HG03432 (cell line): ENCODE measurements at regions not wholly inside any gene's neighbourhood (a gene's known extent, or its start where the extent isn't known, plus 50 kb on each side); places are given as distances from the start of the nearest gene placed in this dataset.

Experiments used
- ATAC-seq: cut with Tn5 transposase; IDR thresholded peaks from one replicate; pipeline ENCODE4 v1.9.1; 2021; ENCODE audit warnings: mild to moderate bottlenecking, moderate library complexity; ENCODE audit not compliant: unreplicated experiment

DNA sequence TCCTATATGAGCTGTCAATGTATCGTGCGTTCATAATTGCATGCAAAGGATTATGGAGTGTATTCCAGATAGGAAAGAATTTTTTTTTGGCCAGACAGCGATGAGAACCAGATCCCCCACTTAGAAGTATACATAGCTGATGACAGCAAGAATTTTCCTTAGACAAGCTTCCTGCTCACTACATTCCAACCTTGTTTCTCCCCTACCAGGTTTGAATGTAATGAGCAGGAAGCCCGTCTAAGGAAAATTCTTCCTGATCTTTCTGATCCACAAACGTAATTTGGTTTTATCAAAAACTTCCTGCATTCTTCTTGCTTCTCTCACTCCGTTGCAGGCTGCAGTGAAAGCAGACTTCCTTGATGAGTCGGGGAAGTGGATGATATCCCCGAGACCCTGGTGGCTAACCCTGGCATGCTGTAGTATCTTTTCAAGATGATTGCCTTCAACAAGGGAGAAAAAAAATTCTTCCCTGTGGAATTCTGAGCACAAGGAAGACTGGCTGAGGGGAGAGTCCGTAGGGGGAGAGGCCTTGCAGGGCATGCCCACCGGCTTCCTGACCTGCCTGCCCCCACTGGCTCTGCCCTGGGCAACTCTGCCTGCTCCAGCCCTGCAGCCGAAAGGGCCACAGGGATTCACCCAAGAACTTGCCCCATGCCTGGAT, 243.1 kb downstream of the TLE3 start:
- ATAC-seq: no peak

DNA sequence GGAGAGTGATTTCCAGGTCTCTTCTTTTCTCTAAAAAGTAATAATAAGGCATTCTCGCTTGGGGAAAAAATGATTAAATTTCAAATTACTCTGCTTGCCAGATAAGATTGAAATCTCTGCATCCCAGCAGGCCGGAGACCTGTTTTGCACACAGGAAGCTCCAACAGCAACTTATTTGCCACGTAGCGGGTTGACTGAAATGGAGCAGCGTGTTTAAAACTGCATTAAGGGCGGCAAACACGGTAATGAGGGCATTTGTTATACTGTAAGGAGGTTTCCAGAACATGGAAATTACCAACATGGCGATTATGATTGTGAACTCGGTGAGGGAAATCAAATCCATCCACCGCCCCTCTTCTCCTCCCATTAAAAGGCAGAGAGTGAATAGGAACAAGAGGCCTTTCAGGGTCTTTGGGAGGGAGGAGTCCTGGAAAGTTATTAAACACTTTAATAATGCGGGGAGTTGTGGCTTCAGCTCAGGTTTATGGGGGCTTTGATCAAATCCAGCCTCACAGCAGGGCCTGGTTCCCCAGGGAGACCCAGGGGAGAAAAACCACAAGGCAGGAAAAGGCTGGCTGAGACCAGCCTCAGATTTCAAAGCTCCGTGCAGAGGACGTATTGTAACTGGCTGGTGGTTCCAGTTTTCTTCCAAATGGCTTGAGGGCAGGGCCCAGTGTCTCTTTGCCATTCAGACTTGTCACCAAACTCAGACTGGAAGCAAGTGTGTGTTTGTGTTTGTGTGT, 242.3 kb downstream of the TLE3 start:
- ATAC-seq: no peak

DNA sequence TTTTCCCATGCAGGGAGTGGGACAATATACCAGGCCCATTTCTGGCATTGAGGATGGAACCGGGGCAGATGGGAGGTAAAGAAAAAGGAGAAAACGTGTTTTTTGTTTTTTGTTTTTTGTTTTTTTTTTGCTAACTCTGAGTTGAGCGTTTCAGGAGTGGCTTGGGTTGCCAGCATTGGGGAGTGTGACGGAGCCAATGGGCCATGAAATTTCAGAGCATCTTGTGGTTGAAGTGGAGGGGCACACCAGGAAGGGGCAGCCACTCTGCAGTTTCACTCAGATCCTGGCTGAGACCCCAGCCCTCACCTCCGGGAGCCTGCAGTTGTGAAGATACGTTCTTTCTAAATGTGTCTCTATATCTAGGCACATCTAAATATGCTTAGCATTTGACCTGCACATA, 240.5 kb downstream of the TLE3 start:
- no peak for ATAC-seq

DNA sequence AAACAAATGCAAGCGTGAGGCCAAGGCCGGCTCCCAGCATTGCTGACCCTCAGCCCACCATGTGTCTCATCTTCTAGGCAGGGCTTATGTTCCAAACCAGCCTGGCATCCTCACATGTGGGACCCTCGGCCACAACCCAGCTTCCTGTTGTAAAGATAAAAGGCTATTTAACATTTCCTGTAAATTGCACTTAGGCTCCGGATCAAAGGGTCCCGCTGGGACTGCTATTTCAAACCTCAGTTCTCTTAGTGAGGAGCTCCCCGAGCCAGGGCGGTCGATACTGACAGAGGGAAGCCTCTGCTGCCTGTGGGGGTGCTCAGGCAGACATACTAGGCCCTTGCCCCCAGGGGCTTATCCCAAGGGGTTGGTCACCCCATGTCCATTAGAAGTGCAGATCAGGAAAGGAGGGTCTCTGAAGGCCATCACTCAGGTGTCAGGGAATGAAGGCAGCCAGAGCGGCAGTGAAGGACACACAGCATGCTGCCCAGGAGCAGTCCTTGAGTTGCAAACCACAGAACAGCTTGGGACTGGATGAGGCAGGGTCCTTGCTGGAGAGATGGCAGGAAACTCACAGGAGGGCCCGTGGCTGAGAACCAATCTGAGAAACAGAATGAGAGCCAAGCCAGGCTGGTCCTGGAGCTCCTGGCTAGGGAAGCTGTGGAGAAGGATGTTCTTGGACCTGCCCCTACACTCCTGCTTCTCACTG, 239.9 kb downstream of the TLE3 start:
- no peak for ATAC-seq

DNA sequence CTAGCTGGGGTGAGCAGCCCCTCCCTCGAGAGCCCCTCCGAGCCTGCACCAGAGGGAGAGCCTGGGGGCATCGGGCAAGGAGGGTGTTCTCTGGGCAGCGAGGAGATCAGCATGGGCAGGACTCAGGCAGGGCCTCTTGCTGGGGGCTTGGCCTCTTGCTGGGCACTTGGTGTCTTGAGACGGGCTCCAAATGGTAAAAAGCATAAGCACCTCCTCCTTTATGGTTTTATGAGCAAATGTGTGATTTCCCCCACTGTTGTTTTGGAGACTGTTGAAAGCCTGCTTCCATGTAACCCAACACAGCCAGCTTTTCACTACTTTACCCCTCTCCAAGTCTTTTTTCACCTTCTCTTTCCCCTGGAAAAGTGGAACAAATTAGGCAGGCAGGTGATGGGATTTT, 239.3 kb downstream of the TLE3 start:
- ATAC-seq: no peak

DNA sequence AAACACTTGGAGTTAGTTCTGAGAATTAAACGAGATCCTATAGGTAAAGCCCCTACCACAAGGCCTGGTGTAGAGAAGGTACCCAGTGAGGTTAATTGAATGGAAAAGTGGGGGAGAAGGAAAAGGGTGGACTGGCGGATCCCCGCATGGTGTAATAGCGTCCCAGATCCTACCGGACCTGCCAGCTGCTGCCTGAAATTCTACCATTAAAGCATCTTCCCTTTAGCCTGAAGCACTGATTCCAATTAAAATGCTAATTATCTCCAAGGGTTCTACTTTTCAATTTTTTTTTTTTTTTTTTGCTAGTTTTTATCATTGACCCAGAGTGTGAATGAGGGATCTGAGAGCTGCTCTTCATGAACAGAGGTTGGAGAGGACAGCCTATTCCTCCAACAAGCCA, 237.9 kb downstream of the TLE3 start:
- no peak for ATAC-seq

DNA sequence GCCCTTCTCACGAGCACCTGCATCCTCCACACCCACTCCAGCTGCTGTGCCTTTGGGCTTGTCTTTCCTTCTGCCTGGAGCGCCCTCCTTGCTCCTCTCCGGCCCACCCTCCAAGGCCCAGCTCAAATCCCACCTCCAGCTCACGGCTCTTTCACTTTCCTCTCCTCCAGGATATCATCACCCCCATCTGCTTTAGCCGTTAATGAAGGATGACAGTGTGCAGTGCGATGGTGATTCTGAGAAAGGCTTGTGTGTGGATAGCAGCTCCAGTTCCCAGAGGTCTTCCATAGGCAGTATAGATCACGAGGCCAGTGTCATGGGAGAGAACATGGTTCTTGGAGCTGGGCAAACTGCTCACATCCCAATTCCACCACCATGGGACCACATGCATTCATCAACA, 237.4 kb downstream of the TLE3 start:
- ATAC-seq: no peak

DNA sequence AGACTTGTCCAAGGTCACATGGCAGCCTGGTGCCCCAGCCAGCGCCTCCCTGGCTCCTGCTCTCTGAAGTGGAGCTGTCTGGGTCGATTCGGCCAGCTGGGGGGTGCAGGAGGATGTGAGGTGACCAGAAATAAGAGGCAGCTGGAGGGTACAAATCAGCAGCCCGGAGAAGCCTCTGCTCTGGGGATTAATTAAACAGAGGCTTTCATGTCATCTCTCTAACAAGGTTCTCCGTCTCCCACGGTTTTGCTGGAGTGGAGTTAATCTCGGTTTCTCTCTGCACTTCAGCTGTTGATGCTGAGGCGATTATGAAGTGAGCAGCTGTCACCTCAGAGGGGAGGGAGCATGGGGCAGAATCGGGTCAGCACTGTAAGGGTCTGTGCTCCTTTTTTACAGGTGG, 236.8 kb downstream of the TLE3 start:
- ATAC-seq: no peak

DNA sequence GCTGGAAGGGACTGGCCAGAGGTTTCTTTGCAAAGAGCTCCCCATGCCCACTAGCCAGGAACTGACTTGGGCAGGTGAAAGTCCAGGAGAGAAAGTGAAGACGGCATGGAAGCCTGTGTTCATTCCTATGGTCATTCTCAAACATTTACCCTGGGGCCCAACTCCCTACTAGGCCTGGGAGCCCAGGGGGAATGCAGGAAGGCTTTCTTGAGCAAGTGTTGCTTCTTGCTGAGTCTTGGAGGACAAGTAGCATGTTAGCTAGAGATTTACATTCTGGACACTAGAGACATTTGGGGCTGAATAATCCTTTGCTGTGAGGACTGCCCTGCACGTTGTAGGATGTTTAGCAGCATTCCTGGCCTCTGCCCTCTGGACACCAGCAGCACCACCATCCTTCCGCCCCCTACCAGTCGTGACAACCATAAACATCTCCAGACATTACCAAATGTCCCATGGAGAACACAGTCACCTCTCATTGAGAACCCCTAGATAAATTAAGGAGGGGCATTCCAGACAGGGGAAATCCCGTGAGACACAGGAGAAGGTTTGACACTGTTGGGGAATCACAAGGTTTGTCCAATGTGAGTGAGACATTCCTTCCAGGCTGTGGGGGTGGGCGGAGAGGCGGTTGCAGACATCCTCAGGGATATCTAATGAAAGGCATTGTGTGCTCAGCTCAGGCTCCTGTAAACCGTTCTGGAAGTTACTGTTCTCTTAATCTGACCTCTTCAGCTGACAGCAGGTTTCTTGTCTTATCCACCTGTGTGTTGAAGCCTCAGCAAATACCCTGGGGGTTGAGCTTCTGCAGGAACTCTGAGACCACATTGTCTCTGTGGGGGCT, 236.2 kb downstream of the TLE3 start:
- no peak for ATAC-seq

DNA sequence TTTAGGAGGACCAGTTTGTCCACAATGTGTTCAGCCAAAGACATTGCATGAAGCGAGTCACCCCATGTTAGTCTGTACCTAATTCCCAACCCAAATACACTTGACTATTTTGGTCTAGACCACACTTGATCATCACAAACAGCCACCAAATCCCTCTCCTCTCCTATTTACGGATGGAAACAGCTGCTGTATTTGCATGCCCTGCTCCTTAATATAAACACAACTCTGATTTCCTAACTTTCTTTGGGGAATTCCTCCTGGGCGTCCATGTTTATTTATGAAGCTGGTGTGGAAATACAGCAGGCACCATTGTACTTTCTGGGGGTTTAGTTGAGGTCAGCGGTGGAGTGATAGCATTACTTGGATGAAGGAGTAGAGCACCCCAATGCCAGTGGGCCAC, 235.2 kb downstream of the TLE3 start:
- ATAC-seq: no peak

DNA sequence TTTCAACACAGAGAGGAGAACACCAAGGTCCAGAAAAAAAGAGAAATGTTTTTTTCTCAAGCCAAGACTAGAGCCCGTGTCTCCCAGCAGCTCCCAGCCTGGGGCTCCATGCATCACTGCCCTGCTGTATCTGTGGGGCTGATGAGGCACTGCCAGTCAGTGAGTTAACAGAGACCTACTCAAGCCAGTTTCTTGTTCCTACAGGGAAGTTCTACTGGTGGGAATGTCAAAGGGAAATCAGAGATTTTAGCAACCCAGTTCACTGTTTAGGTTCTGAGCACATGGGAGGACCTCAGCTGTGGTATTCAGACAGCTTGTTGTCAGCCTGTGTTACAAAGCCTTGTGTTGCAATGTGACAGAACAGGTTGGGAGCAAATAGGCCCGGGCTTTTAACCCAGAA, 234.3 kb downstream of the TLE3 start:
- no peak for ATAC-seq

DNA sequence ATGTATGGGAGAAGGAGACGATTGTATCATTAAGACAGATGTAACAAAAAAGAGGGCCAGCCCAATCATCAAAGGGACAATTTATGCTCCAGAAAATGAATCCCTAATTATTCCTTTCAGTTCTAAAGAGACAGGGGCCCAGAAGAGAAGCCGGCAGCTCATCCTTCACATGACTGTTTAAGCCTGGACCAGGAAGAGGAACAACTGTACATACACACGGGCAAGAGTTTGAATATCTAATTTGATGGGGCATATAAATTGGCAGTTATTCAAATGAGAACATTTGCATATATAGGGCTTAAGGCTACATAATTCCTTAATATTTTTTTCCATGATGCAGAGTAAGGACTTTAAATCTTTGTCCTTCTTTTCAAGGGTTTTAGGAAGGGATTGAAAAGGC, 232.3 kb downstream of the TLE3 start:
- ATAC-seq: no peak

DNA sequence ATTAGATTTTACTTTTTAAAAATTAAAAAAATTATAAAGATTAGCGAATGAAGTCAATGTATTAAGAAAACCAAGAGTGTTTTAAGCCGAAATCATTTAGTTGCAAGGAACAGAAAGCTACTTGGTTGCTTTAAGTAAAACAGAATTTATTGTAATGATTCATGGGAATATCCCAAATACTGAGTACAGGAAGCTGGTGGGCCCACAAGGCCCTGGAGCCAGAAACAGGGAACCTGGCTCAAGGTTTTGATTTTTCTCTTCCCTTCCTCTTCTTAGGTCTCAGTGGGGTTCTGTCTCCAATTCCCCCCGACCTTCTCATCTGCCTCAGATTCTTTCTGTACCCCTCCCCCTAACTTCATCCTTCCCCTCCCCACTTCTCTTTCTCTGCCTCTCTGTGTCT, 229.0 kb downstream of the TLE3 start:
- no peak for ATAC-seq

DNA sequence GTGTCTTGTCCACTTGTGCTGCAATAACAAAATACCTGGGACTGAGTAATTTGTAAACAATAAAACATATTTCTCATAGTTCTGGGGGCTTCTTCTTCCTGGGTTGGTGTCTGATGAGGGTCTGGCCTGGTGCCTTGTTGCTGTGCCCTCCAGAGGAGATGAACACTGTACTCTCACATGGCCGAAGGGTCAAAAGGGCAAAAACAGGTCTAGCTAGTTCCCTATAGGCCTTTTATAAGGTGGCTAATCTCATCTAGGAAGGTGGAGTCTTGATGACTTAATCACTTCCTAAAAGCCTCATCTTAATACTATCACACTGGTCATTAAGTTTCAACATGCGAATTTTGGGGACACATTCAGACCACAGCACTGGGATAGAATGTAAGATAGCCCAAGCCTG, 228.4 kb downstream of the TLE3 start:
- no peak for ATAC-seq

DNA sequence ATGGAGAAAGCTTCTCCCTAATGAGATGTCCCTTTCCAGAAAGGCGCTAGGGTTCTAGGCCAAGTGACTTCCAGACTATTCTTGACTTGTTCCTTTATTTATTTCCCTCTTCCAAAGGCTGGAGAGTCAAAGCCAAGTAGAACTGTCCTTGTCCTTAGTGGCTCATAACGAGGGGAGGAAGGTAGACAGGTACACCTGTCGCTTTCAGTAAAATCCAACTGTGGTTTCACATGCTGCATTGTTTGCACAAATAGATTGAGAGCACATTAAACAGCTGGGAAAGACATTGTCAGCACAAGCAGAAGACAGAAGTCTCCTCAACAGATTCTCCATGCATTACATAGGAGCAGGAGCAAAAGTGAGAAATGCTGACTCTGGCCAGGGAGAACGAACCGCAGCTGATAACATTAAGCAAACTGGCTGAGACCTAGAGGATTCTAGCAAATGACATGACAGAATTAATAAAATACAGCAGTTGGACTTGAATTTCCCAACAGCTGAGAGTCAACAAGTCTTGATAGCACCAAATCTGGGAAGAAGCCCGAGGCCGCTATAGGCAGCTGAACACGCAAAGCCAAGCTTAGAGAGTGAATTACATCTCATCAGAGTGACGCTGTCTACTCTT, 227.7 kb downstream of the TLE3 start:
- no peak for ATAC-seq

DNA sequence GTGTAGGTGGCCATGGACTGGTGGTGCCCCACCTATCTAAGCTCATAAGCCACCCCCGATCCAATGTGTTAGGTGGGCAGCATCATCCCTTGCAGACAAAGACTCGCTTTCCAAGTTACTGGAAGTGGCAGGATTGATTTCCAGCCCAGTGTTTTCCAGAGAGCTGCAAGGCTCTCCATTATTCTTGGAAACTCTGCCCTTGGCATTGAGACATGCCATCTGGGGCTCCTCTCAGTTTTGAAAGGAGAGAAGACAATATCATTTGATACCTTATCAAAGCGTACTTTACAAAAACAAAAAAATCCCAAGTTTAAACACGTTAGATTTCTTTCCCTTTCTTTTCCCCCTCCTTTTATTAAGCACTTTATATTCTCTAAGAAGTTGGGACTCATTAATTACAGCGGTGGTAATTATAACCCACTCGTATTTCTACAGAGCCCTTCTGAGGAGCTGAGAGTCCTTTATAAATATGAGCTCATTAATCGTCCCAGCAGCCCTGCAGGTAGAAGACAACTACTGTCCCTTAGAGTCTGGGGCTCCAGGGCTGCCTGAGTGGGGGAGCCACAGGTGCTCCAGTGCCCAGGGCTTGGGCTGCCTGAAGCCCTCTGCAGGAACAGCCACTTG, 226.1 kb downstream of the TLE3 start:
- ATAC-seq: no peak

DNA sequence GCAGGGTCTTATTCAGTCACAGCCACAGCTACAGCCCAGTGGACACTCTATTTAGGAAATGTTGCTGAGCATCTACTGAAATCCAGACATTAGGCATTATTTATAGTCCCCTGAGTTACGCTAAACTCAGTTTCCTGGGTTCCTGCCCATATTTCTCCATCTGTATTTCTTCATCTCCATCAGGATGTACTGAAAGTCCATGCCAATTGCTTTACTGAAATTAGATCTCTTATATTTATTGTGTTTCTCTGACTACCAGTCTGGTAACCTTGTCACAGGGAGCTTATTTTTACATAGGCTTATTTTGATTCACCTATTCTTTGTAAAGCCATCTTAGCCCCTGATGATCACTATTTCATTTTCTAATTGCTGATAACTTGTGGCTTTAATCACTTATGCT, 223.9 kb downstream of the TLE3 start:
- no peak for ATAC-seq

DNA sequence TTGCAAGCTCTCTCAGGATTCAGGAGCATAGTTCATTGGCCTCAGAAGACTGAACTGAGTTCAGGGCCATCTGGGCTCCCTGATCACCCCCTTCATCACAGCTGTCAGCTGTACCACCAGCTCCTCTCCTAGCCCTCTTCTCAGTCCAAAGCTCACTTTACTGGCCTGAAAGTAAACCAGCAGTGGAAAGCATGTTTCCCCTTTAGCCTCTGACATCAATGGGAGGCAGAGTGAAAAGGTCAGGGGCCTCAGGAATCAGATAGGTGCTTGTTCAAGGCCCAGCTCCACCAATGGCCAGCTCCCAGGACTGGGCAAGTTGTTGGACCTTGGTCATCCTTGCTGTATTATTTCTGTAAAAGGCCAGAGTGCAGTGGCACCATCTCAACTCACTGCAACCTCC, 223.4 kb downstream of the TLE3 start:
- no peak for ATAC-seq

DNA sequence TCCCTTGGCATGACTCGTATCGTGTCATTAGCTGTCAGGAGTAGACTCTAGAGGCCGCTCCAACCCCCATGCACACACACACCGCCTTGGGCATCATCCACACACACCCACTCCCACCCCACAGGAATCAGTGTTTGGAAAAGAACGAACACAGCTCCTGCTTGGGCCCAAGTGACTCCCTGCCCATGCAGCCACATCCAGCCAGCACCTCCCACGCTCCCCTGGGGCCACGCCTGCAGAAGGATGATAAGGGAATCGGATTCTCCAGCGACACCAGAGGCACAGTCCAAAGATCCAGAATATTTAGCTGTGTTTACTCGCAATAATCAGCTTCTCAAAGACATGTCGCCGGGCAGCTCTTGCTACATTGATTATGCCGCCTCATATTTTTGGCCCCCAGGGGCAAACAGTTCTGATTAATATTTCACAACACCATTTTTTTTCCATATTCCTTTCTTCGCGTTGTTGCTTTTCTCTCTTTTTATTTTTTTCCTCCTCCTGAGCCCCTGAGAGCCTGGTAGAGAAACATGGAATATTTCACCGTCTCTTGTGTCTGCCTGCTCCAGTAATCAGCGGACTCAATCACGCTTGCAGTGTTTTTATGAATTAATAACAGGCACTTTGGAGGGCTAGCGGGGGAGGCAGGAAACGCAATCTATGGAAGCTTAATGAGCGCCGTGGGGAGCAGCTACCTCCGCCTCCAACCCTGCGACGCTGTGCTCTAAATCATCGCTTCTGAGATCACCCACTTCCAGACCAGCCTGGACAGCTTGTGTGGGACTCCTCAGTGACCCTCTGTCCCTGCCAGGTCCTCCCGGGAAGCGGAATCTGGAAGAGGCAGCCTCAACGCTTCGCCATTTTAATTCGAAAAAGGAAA, 221.4 kb downstream of the TLE3 start:
- no peak for ATAC-seq
